ENCODE measurements at regions not wholly inside any gene's neighbourhood (a gene's known extent, or its start where the extent isn't known, plus 50 kb on each side); places are given as distances from the start of the nearest gene placed in this dataset.

DNA sequence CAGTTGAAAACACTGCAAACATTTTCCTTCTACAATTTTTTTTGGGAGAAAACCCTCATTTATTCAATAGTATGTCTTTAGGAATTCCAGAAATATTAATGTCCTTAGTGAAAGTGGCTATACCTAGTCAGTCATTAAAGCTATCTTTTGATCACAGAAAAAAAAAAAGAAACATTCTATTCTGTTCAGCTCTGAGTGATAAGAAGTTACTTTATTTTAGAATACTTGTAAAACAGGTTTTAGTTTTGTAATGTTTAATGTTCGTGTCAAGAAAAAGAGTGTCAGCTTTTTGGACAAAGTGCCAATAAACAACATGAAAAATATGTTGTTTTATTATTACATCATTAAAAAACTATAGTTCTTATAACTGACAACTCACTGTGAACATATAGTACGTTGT is 240.4 kb downstream of the OGFRL1 start:
- TF ChIP-seq EZH2 (IDR thresholded peaks at IDR 0.05; ENCODE audit: borderline replicate concordance, insufficient read depth, low read depth, low read length, poor library complexity, severe bottlenecking) = no peak
- TF ChIP-seq, protein P1, sequence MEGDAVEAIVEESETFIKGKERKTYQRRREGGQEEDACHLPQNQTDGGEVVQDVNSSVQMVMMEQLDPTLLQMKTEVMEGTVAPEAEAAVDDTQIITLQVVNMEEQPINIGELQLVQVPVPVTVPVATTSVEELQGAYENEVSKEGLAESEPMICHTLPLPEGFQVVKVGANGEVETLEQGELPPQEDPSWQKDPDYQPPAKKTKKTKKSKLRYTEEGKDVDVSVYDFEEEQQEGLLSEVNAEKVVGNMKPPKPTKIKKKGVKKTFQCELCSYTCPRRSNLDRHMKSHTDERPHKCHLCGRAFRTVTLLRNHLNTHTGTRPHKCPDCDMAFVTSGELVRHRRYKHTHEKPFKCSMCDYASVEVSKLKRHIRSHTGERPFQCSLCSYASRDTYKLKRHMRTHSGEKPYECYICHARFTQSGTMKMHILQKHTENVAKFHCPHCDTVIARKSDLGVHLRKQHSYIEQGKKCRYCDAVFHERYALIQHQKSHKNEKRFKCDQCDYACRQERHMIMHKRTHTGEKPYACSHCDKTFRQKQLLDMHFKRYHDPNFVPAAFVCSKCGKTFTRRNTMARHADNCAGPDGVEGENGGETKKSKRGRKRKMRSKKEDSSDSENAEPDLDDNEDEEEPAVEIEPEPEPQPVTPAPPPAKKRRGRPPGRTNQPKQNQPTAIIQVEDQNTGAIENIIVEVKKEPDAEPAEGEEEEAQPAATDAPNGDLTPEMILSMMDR (IDR thresholded peaks at IDR 0.05) = no peak
